GM12878 (cell line): ENCODE measurements at regions not wholly inside any gene's neighbourhood (a gene's known extent, or its start where the extent isn't known, plus 50 kb on each side); places are given as distances from the start of the nearest gene placed in this dataset.

ENCODE experiments used
- ATAC-seq: fragments of 200-7000 bp; cut with Tn5 transposase; 3 replicates; pipeline ENCODE4 v1.9.1; 2020; ENCODE audit warnings: mild to moderate bottlenecking, moderate library complexity
- BruUV-seq: library from RNA; stranded (reverse); fragments of 400-500 nt; replicated peaks from 2 replicates; lab custom pipeline; 2021; lab: Mats Ljungman, UMichigan
- CTCF ChIA-PET: fragments of 300-600 bp; sonication (Branson Sonifier 250); formaldehyde crosslinking; extraction: SDS; loops from one replicate; lab custom pipeline; 2021; ENCODE audit warnings: inconsistent platforms; lab: Yijun Ruan, JAX
- POLR2A ChIA-PET: fragments of 350-600 bp; formaldehyde crosslinking; extraction: SDS; loops from one replicate; lab custom pipeline; 2021; ENCODE audit warnings: inconsistent platforms; lab: Charles Lee
- RAD21 ChIA-PET: fragments of 300-600 bp; sonication (Branson Sonifier 250); formaldehyde crosslinking; loops from one replicate; lab custom pipeline; 2023; ENCODE audit warnings: antibody characterized with exemption; ENCODE audit not compliant: unreplicated experiment; lab: Charles Lee
- SMC1A ChIA-PET: fragments of 300-600 bp; sonication (Branson Sonifier 250); formaldehyde crosslinking; loops from one replicate; lab custom pipeline; 2023; ENCODE audit not compliant: unreplicated experiment, uncharacterized antibody; lab: Charles Lee
- DNase-seq: peaks from one replicate; pipeline ENCODE4 v3.0.0-alpha.2; 2011; ENCODE audit warnings: low read depth, low spot score
- FAIRE-seq: peaks from 3 replicates; lab custom pipeline; 2011; peaks lifted over from hg19 to GRCh38; lab: Jason Lieb, UNC
- H2AFZ ChIP-seq: 2 replicates; pipeline ENCODE4 v1.6.0; 2011; ENCODE audit warnings: low read depth, low read length, control low read depth; ENCODE audit not compliant: control insufficient read depth
- H3K27ac ChIP-seq: 2 replicates; pipeline ENCODE4 v1.5.1; 2011; ENCODE audit warnings: control low read depth; ENCODE audit not compliant: control insufficient read depth, insufficient read depth
- H3K27me3 ChIP-seq, 2 experiments: replicated peaks in 1 of 2; 2 replicates each; pipeline versions ENCODE4 v1.6.0 to v1.6.1; 2011; ENCODE audit warnings: low read length in 1 of 2; ENCODE audit not compliant: control insufficient read depth in 2 of 2, insufficient read depth in 2 of 2
- H3K36me3 ChIP-seq, 2 experiments: 2 replicates each; pipeline ENCODE4 v1.5.1; 2011; ENCODE audit warnings: low read length in 1 of 2; ENCODE audit not compliant: control insufficient read depth in 2 of 2, insufficient read depth in 2 of 2
- H3K4me1 ChIP-seq: 2 replicates; pipeline ENCODE4 v1.6.1; 2011; ENCODE audit warnings: mild to moderate bottlenecking, low read length, moderate library complexity, mixed read lengths; ENCODE audit not compliant: control insufficient read depth, insufficient read depth
- H3K4me2 ChIP-seq: 2 replicates; pipeline ENCODE4 v1.6.0; 2011; ENCODE audit warnings: control low read depth; ENCODE audit not compliant: control insufficient read depth, insufficient read depth
- H3K4me3 ChIP-seq: fragments of 200-600 bp; sonication (generic); 2 replicates; pipeline ENCODE4 v1.5.1; 2016
- H3K79me2 ChIP-seq: 2 replicates; pipeline ENCODE4 v1.6.0; 2011; ENCODE audit warnings: low read length; ENCODE audit not compliant: control insufficient read depth, insufficient read depth
- H3K9ac ChIP-seq: 2 replicates; pipeline ENCODE4 v1.8.0; 2011; ENCODE audit warnings: low read length, control low read depth, mixed read lengths; ENCODE audit not compliant: control insufficient read depth, insufficient read depth
- H3K9me3 ChIP-seq: replicated peaks from 3 replicates; pipeline ENCODE4 v1.5.1; 2011; ENCODE audit warnings: mild to moderate bottlenecking, low read length; ENCODE audit not compliant: control insufficient read depth, insufficient read depth
- H4K20me1 ChIP-seq: 2 replicates; pipeline ENCODE4 v1.6.0; 2011; ENCODE audit not compliant: control insufficient read depth, insufficient read depth
- CTCF ChIP-seq, 3 experiments: IDR thresholded peaks in 2 of 3; conservative IDR thresholded peaks in 1 of 3; 2 replicates each; pipeline ENCODE4 v1.5.1; 2011; ENCODE audit warnings: low read depth in 3 of 3, low read length in 3 of 3, mild to moderate bottlenecking in 3 of 3, control low read depth in 2 of 3, moderate library complexity in 2 of 3, inconsistent platforms in 1 of 3, mixed read lengths in 1 of 3; ENCODE audit not compliant: control insufficient read depth in 2 of 3, insufficient read depth in 1 of 3; ENCODE audit errors: extremely low read depth in 1 of 3
- GATAD2B ChIP-seq: fragments of 450-650 bp; conservative IDR thresholded peaks from 2 replicates; pipeline ENCODE4 v1.6.1; 2017; ENCODE audit warnings: low read depth, mild to moderate bottlenecking, moderate library complexity
- HSF1 ChIP-seq: fragments of 150-350 bp; IDR thresholded peaks from 2 replicates; pipeline ENCODE4 v1.6.1; 2014; ENCODE audit warnings: mild to moderate bottlenecking, low read depth, low read length
- KAT2A ChIP-seq: conservative IDR thresholded peaks from 2 replicates; pipeline ENCODE4 v1.6.1; 2011; ENCODE audit warnings: low read depth, low read length; ENCODE audit not compliant: control insufficient read depth
- MYB ChIP-seq: fragments of 150-350 bp; IDR thresholded peaks from 2 replicates; pipeline ENCODE4 v1.6.1; 2014; ENCODE audit warnings: mild to moderate bottlenecking, low read depth, low read length, borderline replicate concordance
- POLR2AphosphoS2 ChIP-seq: IDR thresholded peaks from 2 replicates; pipeline ENCODE4 v1.6.1; 2011; ENCODE audit warnings: low read depth, mild to moderate bottlenecking, low read length, improper control_type of control experiment, moderate library complexity
- RCOR1 ChIP-seq: conservative IDR thresholded peaks from 2 replicates; pipeline ENCODE4 v1.6.1; 2012; ENCODE audit warnings: low read depth, low read length, improper control_type of control experiment
- RUNX3 ChIP-seq: IDR thresholded peaks from 2 replicates; pipeline ENCODE4 v1.6.1; 2012; ENCODE audit warnings: low read length, inconsistent platforms
- SPI1 ChIP-seq: IDR thresholded peaks from 2 replicates; pipeline ENCODE4 v1.6.1; 2011; ENCODE audit warnings: low read depth, mild to moderate bottlenecking, low read length, moderate library complexity, borderline replicate concordance; ENCODE audit not compliant: insufficient read depth
- ZNF687 ChIP-seq: fragments of 450-650 bp; IDR thresholded peaks from 2 replicates; pipeline ENCODE4 v1.6.1; 2017; ENCODE audit warnings: mild to moderate bottlenecking, moderate library complexity
- WGBS: methylation state at CpG from one replicate; pipeline ENCODE4 v1.1.6; 2016; ENCODE audit warnings: low lambda C conversion rate; ENCODE audit not compliant: insufficient replicate concordance, insufficient coverage; ENCODE audit errors: missing lambda C conversion rate; 5-methylcytosine and 5-hydroxymethylcytosine counted together
- in situ Hi-C: fragments of 300-500 bp; cut with MboI; formaldehyde crosslinking; loops from 9 replicates; pipeline ENCODE4 v1.14.3; 2018; ENCODE audit warnings: mixed read lengths
- intact Hi-C: fragments of 100-400 bp; cut with micrococcal nuclease; formaldehyde crosslinking; loops from one replicate; pipeline ENCODE4 v1.14.2; 2022; ENCODE audit not compliant: unreplicated experiment

GRCh38 chr13:26133286-26133685 lies 81.5 kb upstream of the SHISA2 start:
- DNase-seq, result no peak
- POLR2A ChIA-PET, result no interaction called here
- H3K4me3 ChIP-seq, result no peak overlapping the region
- TF ChIP-seq KAT2A (no peak), SPI1 (no peak)
- TF ChIP-seq, all 136 proteins: peak for 0
- ChIA-PET CTCF (no interaction called here), SMC1A (no interaction called here), RAD21 (no interaction called here)
- intact Hi-C loops (no loop called here), in situ Hi-C loops (loop anchor here (5.0 kb wide), 1 partner anchor 49 kb away; no protein-coding TSS in a partner anchor)
- Histone ChIP-seq H4K20me1 (no peaks in the 10 kb centered on the region), H3K27ac (no peak overlapping the region), H3K4me1 (no peaks in the 10 kb centered on the region), H2AFZ (no peak overlapping the region), H3K79me2 (no peaks in the 10 kb centered on the region), H3K36me3 (no peaks in the 10 kb centered on the region), H3K9ac (no peak overlapping the region), H3K9me3 (no peaks in the 10 kb centered on the region), H3K27me3 (no peaks in the 10 kb centered on the region), H3K4me2 (no peak overlapping the region)
- ATAC-seq (no peak), FAIRE-seq (no peak)
- WGBS, result 0% methylated on average over 2 of the region's 2 CpGs
- BruUV-seq, result no TSS peak

GRCh38 chr13:26132756-26133155 lies 80.9 kb upstream of the SHISA2 start:
- Histone ChIP-seq H3K4me3 (no peak overlapping the region), H3K36me3 (no peaks in the 10 kb centered on the region), H4K20me1 (no peaks in the 10 kb centered on the region), H3K27me3 (no peaks in the 10 kb centered on the region), H3K4me2 (no peak overlapping the region), H3K4me1 (no peaks in the 10 kb centered on the region), H3K9me3 (no peaks in the 10 kb centered on the region), H3K79me2 (no peaks in the 10 kb centered on the region), H3K9ac (no peak overlapping the region), H2AFZ (no peak overlapping the region), H3K27ac (no peak overlapping the region)
- intact Hi-C loops (no loop called here), in situ Hi-C loops (loop anchor here (5.0 kb wide), 1 partner anchor 50 kb away; no protein-coding TSS in a partner anchor)
- WGBS, result 70% methylated on average over 2 of the region's 2 CpGs
- ChIA-PET RAD21 (no interaction called here), SMC1A (no interaction called here), CTCF (no interaction called here), POLR2A (no interaction called here)
- FAIRE-seq (no peak), DNase-seq (no peak), ATAC-seq (no peak)
- BruUV-seq, result no TSS peak
- TF ChIP-seq MYB (no peak), ZNF687 (no peak), RCOR1 (no peak), HSF1 (no peak), GATAD2B (no peak), RUNX3 (peak; percentile 13; the same call in 1 of the 2 replicates), CTCF (IDR thresholded peaks at IDR 0.05 in 2 of 3, conservative IDR thresholded peaks at IDR 0.05 in 1 of 3; ENCODE audit: control insufficient read depth in 2 of 3, extremely low read depth in 1 of 3, insufficient read depth in 1 of 3, low read depth in 3 of 3, low read length in 3 of 3) (peak; percentile 13 to 21 (median 21); a peak in 3 of 6 replicates), POLR2AphosphoS2 (no peak)
